ENCODE measurements at regions not wholly inside any gene's neighbourhood (a gene's known extent, or its start where the extent isn't known, plus 50 kb on each side); places are given as distances from the start of the nearest gene placed in this dataset.

- TF ChIP-seq POLR2AphosphoS5 (IDR thresholded peaks at IDR 0.05; ENCODE audit: insufficient read depth, low read depth, low read length) = no peak
- TF ChIP-seq MYC (IDR thresholded peaks at IDR 0.05; ENCODE audit: low read depth, low read length) = no peak
- TF ChIP-seq JUN (IDR thresholded peaks at IDR 0.05; ENCODE audit: borderline replicate concordance, insufficient read depth, insufficient read length, low read depth) = no peak
- TF ChIP-seq FOS (IDR thresholded peaks at IDR 0.05; ENCODE audit: borderline replicate concordance, insufficient read depth, low read length) = no peak
- no peak for TF ChIP-seq CTCF (IDR thresholded peaks at IDR 0.05; ENCODE audit: extremely low read depth in 1 of 2, insufficient read depth in 1 of 2, low read depth in 1 of 2, low read length in 2 of 2)
- no peak for TF ChIP-seq GATA2 (IDR thresholded peaks at IDR 0.05; ENCODE audit: insufficient read depth, insufficient read length, low read depth, low read length)
- TF ChIP-seq, protein P1, sequence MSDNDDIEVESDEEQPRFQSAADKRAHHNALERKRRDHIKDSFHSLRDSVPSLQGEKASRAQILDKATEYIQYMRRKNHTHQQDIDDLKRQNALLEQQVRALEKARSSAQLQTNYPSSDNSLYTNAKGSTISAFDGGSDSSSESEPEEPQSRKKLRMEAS (IDR thresholded peaks at IDR 0.05; ENCODE audit: insufficient read depth, insufficient read length) = no peak
- no peak for TF ChIP-seq POLR2A (IDR thresholded peaks at IDR 0.05; ENCODE audit: low read depth, low read length)
- no peaks in the 10 kb centered on the region for H3K36me3 ChIP-seq (ENCODE audit: control insufficient read depth in 2 of 2, extremely low read depth in 1 of 2, insufficient read depth in 2 of 2, low read length in 2 of 2)
- CTCF ChIA-PET = no interaction called here
- H3K27ac ChIP-seq (ENCODE audit: insufficient read depth, low read depth, low read length) = no peak overlapping the region
- H3K9me1 ChIP-seq (replicated peaks; ENCODE audit: control insufficient read depth, extremely low read depth, insufficient read depth, low read length) = no peaks in the 10 kb centered on the region
- no peak overlapping the region for H3K9ac ChIP-seq (replicated peaks; ENCODE audit: extremely low read depth, insufficient read depth, low read length)
- DNase-seq (ENCODE audit: low read depth, low spot score) = no peak
- no peaks in the 10 kb centered on the region for H3K27me3 ChIP-seq (ENCODE audit: control insufficient read depth in 2 of 2, insufficient read depth in 2 of 2, low read length in 2 of 2)
- no peak overlapping the region for H2AFZ ChIP-seq (ENCODE audit: low read depth, low read length)
- POLR2A ChIA-PET = no interaction called here
- no peak overlapping the region for H3K4me3 ChIP-seq (replicated peaks in 1 of 3; ENCODE audit: insufficient read depth in 1 of 3, low read depth in 1 of 3, low read length in 3 of 3)
- H3K4me2 ChIP-seq (ENCODE audit: insufficient read depth, low read length) = no peak overlapping the region
- dilution Hi-C loops (cut with MboI; ENCODE audit: extremely low pct_ligation_motif_present, low sequenced_read_pairs) = no loop called here
- no peak for FAIRE-seq
- peaks cover 3% of the 10 kb centered on the region for H3K9me3 ChIP-seq (replicated peaks; ENCODE audit: control insufficient read depth, insufficient read depth, low read length)
- no peaks in the 10 kb centered on the region for H3K4me1 ChIP-seq (ENCODE audit: control insufficient read depth, extremely low read depth, insufficient read depth, low read length)
- BruUV-seq (replicated peaks) = no TSS peak
- no peaks in the 10 kb centered on the region for H3K79me2 ChIP-seq (ENCODE audit: control insufficient read depth, insufficient read depth, low read length)
- intact Hi-C loops (cut with micrococcal nuclease) = no loop called here
- H4K20me1 ChIP-seq (replicated peaks; ENCODE audit: control insufficient read depth, extremely low read depth, insufficient read depth, low read length) = no peaks in the 10 kb centered on the region
Observed at GRCh38 chr10:105509517-105509916, 868.4 kb downstream of the SORCS3 start.

All from endothelial cell of umbilical vein (primary cell).